NCI-H1105 (cell line): ENCODE measurements at regions not wholly inside any gene's neighbourhood (a gene's known extent, or its start where the extent isn't known, plus 50 kb on each side); places are given as distances from the start of the nearest gene placed in this dataset.

ENCODE experiments used
- DNase-seq: peaks from one replicate; lab custom pipeline; 2025; lab: John Stamatoyannopoulos, UW

- no peak for DNase-seq
These were observed 167.1 kb upstream of the ZFHX3 start for GRCh38 chr16:73214825-73215677.

- peak; percentile 50 for DNase-seq
These were observed 166.0 kb upstream of the ZFHX3 start for GRCh38 chr16:73213732-73214455.

- DNase-seq: no peak
These were observed 164.5 kb upstream of the ZFHX3 start for GRCh38 chr16:73212431-73212830.

GRCh38 chr16:73210686-73211085 lies 162.8 kb upstream of the ZFHX3 start:
- no peak for DNase-seq

- no peak for DNase-seq
These were observed 162.2 kb upstream of the ZFHX3 start for GRCh38 chr16:73210084-73210483.

- DNase-seq: no peak
These were observed 161.3 kb upstream of the ZFHX3 start for GRCh38 chr16:73209190-73209589.

GRCh38 chr16:73206151-73206707 lies 158.3 kb upstream of the ZFHX3 start:
- no peak for DNase-seq

- no peak for DNase-seq
These were observed 157.4 kb upstream of the ZFHX3 start for GRCh38 chr16:73205153-73205886.

- no peak for DNase-seq
These were observed 156.6 kb upstream of the ZFHX3 start for GRCh38 chr16:73204359-73205152.

GRCh38 chr16:73202161-73202729 lies 154.3 kb upstream of the ZFHX3 start:
- no peak for DNase-seq

GRCh38 chr16:73199214-73199613 lies 151.3 kb upstream of the ZFHX3 start:
- DNase-seq: no peak

- DNase-seq: no peak
These were observed 150.6 kb upstream of the ZFHX3 start for GRCh38 chr16:73198481-73198880.

- DNase-seq: no peak
These were observed 149.7 kb upstream of the ZFHX3 start for GRCh38 chr16:73197598-73197997.

- DNase-seq: no peak
These were observed 148.7 kb upstream of the ZFHX3 start for GRCh38 chr16:73196670-73197069.

- no peak for DNase-seq
These were observed 145.5 kb upstream of the ZFHX3 start for GRCh38 chr16:73193464-73193863.

- DNase-seq: no peak
These were observed 144.4 kb upstream of the ZFHX3 start for GRCh38 chr16:73192232-73192894.

- no peak for DNase-seq
These were observed 143.7 kb upstream of the ZFHX3 start for GRCh38 chr16:73191660-73192046.

GRCh38 chr16:73190688-73191659 lies 143.0 kb upstream of the ZFHX3 start:
- no peak for DNase-seq

GRCh38 chr16:73190256-73190655 lies 142.3 kb upstream of the ZFHX3 start:
- DNase-seq: no peak
